SU-DHL-6 (cell line): ENCODE measurements at regions not wholly inside any gene's neighbourhood (a gene's known extent, or its start where the extent isn't known, plus 50 kb on each side); places are given as distances from the start of the nearest gene placed in this dataset.

ENCODE experiments used
- CTCF ChIP-seq: fragments of 200-600 bp; sonication (generic); IDR thresholded peaks from one replicate; pipeline ENCODE4 v1.5.1; 2017; ENCODE audit warnings: antibody characterized with exemption, mild to moderate bottlenecking, low read length, moderate library complexity; ENCODE audit not compliant: insufficient read depth, poor library complexity, severe bottlenecking
- EZH2phosphoT487 ChIP-seq: fragments of 200-600 bp; sonication (generic), shearing (Covaris generic); conservative IDR thresholded peaks from 2 replicates; pipeline ENCODE4 v1.6.1; 2018; ENCODE audit warnings: mild to moderate bottlenecking, antibody characterized with exemption, low read length, moderate library complexity, mixed read lengths

- TF ChIP-seq CTCF (no peak), EZH2phosphoT487 (no peak)
Observed at GRCh38 chr13:82088781-82089180, 1747.9 kb upstream of the SPRY2 start.
